Smooth muscle cell (in vitro differentiated cells): ENCODE measurements at regions not wholly inside any gene's neighbourhood (a gene's known extent, or its start where the extent isn't known, plus 50 kb on each side); places are given as distances from the start of the nearest gene placed in this dataset.

ENCODE experiments used
- DNase-seq: peaks from one replicate; lab custom pipeline; 2025; ENCODE audit not compliant: unreplicated experiment; lab: John Stamatoyannopoulos, UW
- H2AFZ ChIP-seq: fragments of 200-600 bp; sonication (generic); 2 replicates; pipeline ENCODE4 v1.6.0; 2016; ENCODE audit warnings: antibody characterized with exemption, low read depth, mild to moderate bottlenecking
- H3F3A ChIP-seq: fragments of 200-600 bp; sonication (generic); 2 replicates; pipeline ENCODE4 v1.6.0; 2017; ENCODE audit warnings: antibody characterized with exemption, low read depth
- H3K27ac ChIP-seq: fragments of 200-600 bp; sonication (generic); 2 replicates; pipeline ENCODE4 v1.5.1; 2016; ENCODE audit warnings: low read depth, mild to moderate bottlenecking
- H3K27me3 ChIP-seq: fragments of 200-600 bp; sonication (generic); 2 replicates; pipeline ENCODE4 v1.6.1; 2016; ENCODE audit warnings: low read depth, mild to moderate bottlenecking
- H3K36me3 ChIP-seq: fragments of 200-600 bp; sonication (generic); 2 replicates; pipeline ENCODE4 v1.5.1; 2016; ENCODE audit warnings: low read depth
- H3K4me1 ChIP-seq: fragments of 200-600 bp; sonication (generic); 2 replicates; pipeline ENCODE4 v1.5.1; 2016; ENCODE audit warnings: low read depth
- H3K4me2 ChIP-seq: fragments of 200-600 bp; sonication (generic); 2 replicates; pipeline ENCODE4 v1.6.0; 2016; ENCODE audit warnings: mild to moderate bottlenecking
- H3K4me3 ChIP-seq: fragments of 200-600 bp; sonication (generic); 2 replicates; pipeline ENCODE4 v1.5.1; 2016; ENCODE audit warnings: mild to moderate bottlenecking
- H3K79me2 ChIP-seq: fragments of 200-600 bp; sonication (generic); 2 replicates; pipeline ENCODE4 v1.6.0; 2016; ENCODE audit warnings: low read depth, mild to moderate bottlenecking
- H3K9ac ChIP-seq: fragments of 200-600 bp; sonication (generic); 2 replicates; pipeline ENCODE4 v1.6.0; 2016; ENCODE audit warnings: low read depth
- H3K9me3 ChIP-seq: fragments of 200-600 bp; sonication (generic); replicated peaks from 2 replicates; pipeline ENCODE4 v1.5.1; 2016; ENCODE audit warnings: low read depth
- H4K20me1 ChIP-seq: fragments of 200-600 bp; sonication (generic); 2 replicates; pipeline ENCODE4 v1.6.0; 2016; ENCODE audit warnings: low read depth
- CTCF ChIP-seq: fragments of 200-600 bp; sonication (generic); IDR thresholded peaks from 2 replicates; pipeline ENCODE4 v1.5.1; 2017; ENCODE audit warnings: borderline replicate concordance, mild to moderate bottlenecking, antibody characterized with exemption; ENCODE audit not compliant: insufficient read depth, poor library complexity, severe bottlenecking
- WGBS: methylation state at CpG from one replicate; pipeline ENCODE4 v1.1.7; 2016; ENCODE audit warnings: low lambda C conversion rate; 5-methylcytosine and 5-hydroxymethylcytosine counted together

DNA sequence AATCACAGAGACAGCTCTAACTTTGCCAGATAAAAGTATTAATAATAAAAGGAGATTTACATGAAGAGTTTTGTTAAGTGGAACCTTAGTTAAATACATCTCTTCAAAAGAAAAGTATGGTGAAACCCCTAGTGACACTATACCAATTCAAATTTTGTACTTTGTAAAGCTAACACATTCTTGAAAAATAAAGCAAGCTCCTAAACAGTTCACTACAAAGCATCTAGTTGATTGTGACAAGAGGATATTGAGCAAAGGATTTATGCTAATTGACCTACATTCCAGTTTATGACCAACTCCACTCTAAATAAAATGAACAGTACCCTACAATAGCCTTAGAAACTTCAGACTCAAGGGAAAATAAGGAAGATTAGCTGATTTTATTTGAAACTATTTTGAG lies 69.4 kb upstream of the WDR17 start:
- Histone ChIP-seq H3K4me1 (peaks cover 7% of the 10 kb centered on the region), H3K27me3 (peaks cover 23% of the 10 kb centered on the region), H3K36me3 (no peaks in the 10 kb centered on the region), H3K4me3 (no peak overlapping the region), H3K27ac (no peak overlapping the region), H3F3A (no peaks in the 10 kb centered on the region), H3K79me2 (no peaks in the 10 kb centered on the region), H2AFZ (no peak overlapping the region), H3K9me3 (no peaks in the 10 kb centered on the region), H3K9ac (no peak overlapping the region), H3K4me2 (no peak overlapping the region), H4K20me1 (no peaks in the 10 kb centered on the region)
- DNase-seq = no peak
- TF ChIP-seq CTCF = no peak

GRCh38 chr4:175997291-175997690 lies 68.3 kb upstream of the WDR17 start:
- no peaks in the 10 kb centered on the region for H4K20me1 ChIP-seq
- no peak overlapping the region for H3K4me3 ChIP-seq
- peaks cover 30% of the 10 kb centered on the region for H3K27me3 ChIP-seq
- TF ChIP-seq CTCF = no peak
- 74% methylated on average over 2 of the region's 2 CpGs for WGBS
- H3K79me2 ChIP-seq = no peaks in the 10 kb centered on the region
- no peaks in the 10 kb centered on the region for H3K36me3 ChIP-seq
- H3K9me3 ChIP-seq = no peaks in the 10 kb centered on the region
- H3K4me2 ChIP-seq = no peak overlapping the region
- no peak overlapping the region for H3K27ac ChIP-seq
- no peak for DNase-seq
- no peak overlapping the region for H2AFZ ChIP-seq
- H3F3A ChIP-seq = no peaks in the 10 kb centered on the region
- no peak overlapping the region for H3K9ac ChIP-seq
- peaks cover 9% of the 10 kb centered on the region for H3K4me1 ChIP-seq

DNA sequence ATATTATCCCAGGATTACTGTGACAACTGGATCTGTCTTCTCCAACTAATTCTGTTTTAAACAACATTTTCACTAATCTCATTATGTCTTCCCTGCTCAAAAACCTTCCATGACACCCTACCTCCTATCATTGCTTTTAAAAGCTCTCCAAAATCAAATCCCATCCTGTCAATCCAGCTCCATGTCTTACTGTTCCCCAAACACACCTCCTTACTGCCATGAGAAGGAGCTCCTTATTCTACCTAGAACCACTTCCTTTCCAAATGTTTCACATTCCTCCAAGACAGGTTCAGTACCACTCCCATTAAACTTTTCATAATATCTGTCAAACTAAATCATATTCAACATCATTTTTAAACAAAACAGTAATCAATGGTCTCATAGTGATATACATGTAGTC lies 66.9 kb upstream of the WDR17 start:
- H3K9me3 ChIP-seq = no peaks in the 10 kb centered on the region
- TF ChIP-seq CTCF = no peak
- no peak overlapping the region for H3K4me3 ChIP-seq
- DNase-seq = no peak
- H3K4me1 ChIP-seq = peaks cover 9% of the 10 kb centered on the region
- no peak overlapping the region for H3K9ac ChIP-seq
- H3K79me2 ChIP-seq = no peaks in the 10 kb centered on the region
- no peak overlapping the region for H2AFZ ChIP-seq
- no peaks in the 10 kb centered on the region for H4K20me1 ChIP-seq
- peaks cover 41% of the 10 kb centered on the region for H3K27me3 ChIP-seq
- H3K27ac ChIP-seq = no peak overlapping the region
- H3K4me2 ChIP-seq = no peak overlapping the region
- no peaks in the 10 kb centered on the region for H3F3A ChIP-seq
- H3K36me3 ChIP-seq = no peaks in the 10 kb centered on the region

DNA sequence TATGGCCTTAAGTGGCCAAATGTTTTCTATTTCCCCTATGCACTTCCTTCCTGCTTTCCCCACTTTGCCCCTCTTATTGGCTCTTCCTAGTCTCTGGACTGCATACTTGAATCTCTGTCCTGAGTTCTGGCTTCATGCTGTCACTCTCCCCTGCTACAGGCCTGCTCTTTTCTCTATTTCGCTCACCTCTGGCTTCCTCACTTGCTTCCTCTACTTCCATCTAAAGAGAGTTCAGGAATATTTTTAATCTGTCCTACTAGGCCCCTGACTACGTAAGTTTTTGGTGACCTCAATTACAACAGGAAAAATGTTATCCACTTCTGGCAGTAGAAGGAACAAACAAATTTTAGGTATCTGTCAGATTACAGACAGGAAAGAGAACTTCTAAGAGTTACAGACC lies 65.7 kb upstream of the WDR17 start:
- no peak overlapping the region for H3K4me2 ChIP-seq
- no peak overlapping the region for H2AFZ ChIP-seq
- DNase-seq = no peak
- no peaks in the 10 kb centered on the region for H3K9me3 ChIP-seq
- H3K36me3 ChIP-seq = no peaks in the 10 kb centered on the region
- WGBS = 88% methylated on average over 2 of the region's 2 CpGs
- no peak overlapping the region for H3K9ac ChIP-seq
- no peak overlapping the region for H3K4me3 ChIP-seq
- peaks cover 9% of the 10 kb centered on the region for H3K4me1 ChIP-seq
- H3K27ac ChIP-seq = no peak overlapping the region
- no peaks in the 10 kb centered on the region for H3K79me2 ChIP-seq
- no peak for TF ChIP-seq CTCF
- peaks cover 43% of the 10 kb centered on the region for H3K27me3 ChIP-seq
- H3F3A ChIP-seq = no peaks in the 10 kb centered on the region
- no peaks in the 10 kb centered on the region for H4K20me1 ChIP-seq
